DOHH2 (cell line): ENCODE measurements at regions not wholly inside any gene's neighbourhood (a gene's known extent, or its start where the extent isn't known, plus 50 kb on each side); places are given as distances from the start of the nearest gene placed in this dataset.

ENCODE experiments used
- H3F3A ChIP-seq: fragments of 200-600 bp; sonication (generic), shearing (Covaris generic); 2 replicates; pipeline ENCODE4 v1.6.0; 2016; ENCODE audit warnings: antibody characterized with exemption, mild to moderate bottlenecking; ENCODE audit not compliant: control insufficient read depth, insufficient read depth
- H3K27ac ChIP-seq: fragments of 200-600 bp; sonication (generic); 2 replicates; pipeline ENCODE4 v1.5.1; 2014; ENCODE audit warnings: low read depth, mild to moderate bottlenecking, low read length, moderate library complexity
- H3K27me3 ChIP-seq: fragments of 200-600 bp; sonication (generic); 2 replicates; pipeline ENCODE4 v1.6.1; 2014; ENCODE audit warnings: mild to moderate bottlenecking, low read length, mixed read lengths; ENCODE audit not compliant: control insufficient read depth
- H3K36me3 ChIP-seq: fragments of 200-600 bp; sonication (generic); 2 replicates; pipeline ENCODE4 v1.6.1; 2014; ENCODE audit warnings: mild to moderate bottlenecking, low read length, moderate library complexity, mixed read lengths; ENCODE audit not compliant: control insufficient read depth
- H3K4me1 ChIP-seq: fragments of 200-600 bp; sonication (generic); 2 replicates; pipeline ENCODE4 v1.6.1; 2014; ENCODE audit warnings: mild to moderate bottlenecking, low read length, mixed read lengths; ENCODE audit not compliant: control insufficient read depth
- H3K4me2 ChIP-seq: fragments of 200-600 bp; sonication (generic); 2 replicates; pipeline ENCODE4 v1.6.0; 2014; ENCODE audit warnings: mild to moderate bottlenecking, low read length, moderate library complexity
- H3K4me3 ChIP-seq: fragments of 200-600 bp; sonication (generic); 2 replicates; pipeline ENCODE4 v1.5.1; 2014; ENCODE audit warnings: mild to moderate bottlenecking, low read length, mixed read lengths
- H3K79me2 ChIP-seq: fragments of 200-600 bp; sonication (generic); 2 replicates; pipeline ENCODE4 v1.6.1; 2014; ENCODE audit warnings: mild to moderate bottlenecking, low read length, mixed read lengths; ENCODE audit not compliant: control insufficient read depth
- H3K9me2 ChIP-seq: fragments of 200-600 bp; sonication (generic); replicated peaks from 2 replicates; pipeline ENCODE4 v1.6.1; 2014; ENCODE audit warnings: mild to moderate bottlenecking, low read length, mixed read lengths; ENCODE audit not compliant: control insufficient read depth
- H3K9me3 ChIP-seq: fragments of 200-600 bp; sonication (generic); 2 replicates; pipeline ENCODE4 v1.6.1; 2014; ENCODE audit warnings: antibody characterized with exemption, low read length, mixed read lengths; ENCODE audit not compliant: control insufficient read depth, insufficient read depth
- H4K20me1 ChIP-seq: fragments of 200-600 bp; sonication (generic); 2 replicates; pipeline ENCODE4 v1.6.0; 2014; ENCODE audit warnings: low read depth, mild to moderate bottlenecking, antibody characterized with exemption, low read length, moderate library complexity; ENCODE audit not compliant: control insufficient read depth, insufficient read depth
- CTCF ChIP-seq: fragments of 200-600 bp; sonication (generic); IDR thresholded peaks from one replicate; pipeline ENCODE4 v1.5.1; 2014; ENCODE audit warnings: antibody characterized with exemption, mild to moderate bottlenecking, low read depth, low read length; ENCODE audit not compliant: poor library complexity, severe bottlenecking
- EZH2phosphoT487 ChIP-seq: fragments of 200-600 bp; sonication (generic); IDR thresholded peaks from 2 replicates; pipeline ENCODE4 v1.6.1; 2017; ENCODE audit warnings: borderline replicate concordance, mild to moderate bottlenecking, antibody characterized with exemption, low read length, moderate library complexity, mixed read lengths

- Histone ChIP-seq H3K4me1 (peaks cover 34% of the 10 kb centered on the region), H3K27ac (no peak overlapping the region), H3K79me2 (no peaks in the 10 kb centered on the region), H3K27me3 (no peaks in the 10 kb centered on the region), H3K4me2 (no peak overlapping the region), H3K9me2 (no peaks in the 10 kb centered on the region), H4K20me1 (no peaks in the 10 kb centered on the region), H3K9me3 (no peaks in the 10 kb centered on the region), H3K4me3 (no peak overlapping the region), H3K36me3 (no peaks in the 10 kb centered on the region), H3F3A (no peaks in the 10 kb centered on the region)
- TF ChIP-seq EZH2phosphoT487 = no peak
- no peak for TF ChIP-seq CTCF
Observed at GRCh38 chr2:198703281-198703680, 754.5 kb downstream of the SATB2 start.

- no peaks in the 10 kb centered on the region for H3K9me2 ChIP-seq
- no peak for TF ChIP-seq CTCF
- TF ChIP-seq EZH2phosphoT487 = no peak
- no peak overlapping the region for H3K4me3 ChIP-seq
- no peak overlapping the region for H3K4me2 ChIP-seq
- H3F3A ChIP-seq = no peaks in the 10 kb centered on the region
- H4K20me1 ChIP-seq = no peaks in the 10 kb centered on the region
- no peaks in the 10 kb centered on the region for H3K36me3 ChIP-seq
- H3K79me2 ChIP-seq = no peaks in the 10 kb centered on the region
- no peaks in the 10 kb centered on the region for H3K27me3 ChIP-seq
- H3K27ac ChIP-seq = no peak overlapping the region
- peaks cover 38% of the 10 kb centered on the region for H3K4me1 ChIP-seq
- H3K9me3 ChIP-seq = no peaks in the 10 kb centered on the region
Observed at GRCh38 chr2:198702796-198703195, 754.9 kb downstream of the SATB2 start.

GRCh38 chr2:198701481-198701880, 756.3 kb downstream of the SATB2 start:
- no peaks in the 10 kb centered on the region for H3K36me3 ChIP-seq
- no peaks in the 10 kb centered on the region for H3K27me3 ChIP-seq
- H3K4me3 ChIP-seq = peak overlapping the region; percentile 19
- no peaks in the 10 kb centered on the region for H4K20me1 ChIP-seq
- no peaks in the 10 kb centered on the region for H3K9me3 ChIP-seq
- no peaks in the 10 kb centered on the region for H3K79me2 ChIP-seq
- peak overlapping the region; percentile 51 for H3K4me2 ChIP-seq
- H3K4me1 ChIP-seq = peaks cover 43% of the 10 kb centered on the region
- H3F3A ChIP-seq = no peaks in the 10 kb centered on the region
- TF ChIP-seq CTCF (no peak), EZH2phosphoT487 (no peak)
- H3K27ac ChIP-seq = peak overlapping the region; percentile 53; the same call in 1 of the 2 replicates
- no peaks in the 10 kb centered on the region for H3K9me2 ChIP-seq

DNA sequence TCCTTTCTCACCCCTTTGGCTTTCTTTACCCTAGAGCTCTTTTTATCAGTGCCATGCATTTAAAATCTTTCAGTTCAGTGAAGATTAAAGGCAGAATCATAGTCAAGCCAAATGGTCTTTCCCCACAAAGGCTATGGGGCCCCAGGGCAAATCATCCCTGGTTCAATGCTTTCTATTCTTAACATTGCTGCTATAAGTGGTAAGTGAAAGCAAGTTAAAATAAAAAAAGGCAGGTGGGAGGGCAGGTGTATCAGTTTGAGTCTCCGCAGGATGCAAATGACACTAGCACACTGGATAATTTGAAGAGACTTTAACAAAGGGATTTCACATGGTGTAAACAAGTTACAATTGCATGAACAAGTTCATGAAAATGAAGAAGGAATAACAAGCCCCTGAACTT, 757.4 kb downstream of the SATB2 start:
- TF ChIP-seq EZH2phosphoT487 (no peak), CTCF (no peak)
- Histone ChIP-seq H3F3A (no peaks in the 10 kb centered on the region), H3K4me1 (peaks cover 43% of the 10 kb centered on the region), H3K4me2 (peak overlapping the region; percentile 51), H3K36me3 (no peaks in the 10 kb centered on the region), H3K27ac (peak overlapping the region; percentile 53), H3K27me3 (no peaks in the 10 kb centered on the region), H3K79me2 (no peaks in the 10 kb centered on the region), H4K20me1 (no peaks in the 10 kb centered on the region), H3K4me3 (peak overlapping the region; percentile 23), H3K9me2 (no peaks in the 10 kb centered on the region), H3K9me3 (no peaks in the 10 kb centered on the region)
